Stimulated activated CD4-positive, alpha-beta T cell treated with anti-CD3 and anti-CD28 coated beads, TNF-alpha, amount 100 ng/mL, for 4 hours (primary cell): ENCODE measurements at regions not wholly inside any gene's neighbourhood (a gene's known extent, or its start where the extent isn't known, plus 50 kb on each side); places are given as distances from the start of the nearest gene placed in this dataset.
"Not testable (repeated sequence)": the region's sequence is repeated elsewhere in the genome, so short reads cannot be mapped to it uniquely, and the experiment has no call there.

ENCODE experiments used
- DNase-seq, 3 experiments: peaks; one replicate each; pipeline ENCODE4 v3.0.0-alpha.2; 2020; ENCODE audit warnings: low read depth in 3 of 3

DNA sequence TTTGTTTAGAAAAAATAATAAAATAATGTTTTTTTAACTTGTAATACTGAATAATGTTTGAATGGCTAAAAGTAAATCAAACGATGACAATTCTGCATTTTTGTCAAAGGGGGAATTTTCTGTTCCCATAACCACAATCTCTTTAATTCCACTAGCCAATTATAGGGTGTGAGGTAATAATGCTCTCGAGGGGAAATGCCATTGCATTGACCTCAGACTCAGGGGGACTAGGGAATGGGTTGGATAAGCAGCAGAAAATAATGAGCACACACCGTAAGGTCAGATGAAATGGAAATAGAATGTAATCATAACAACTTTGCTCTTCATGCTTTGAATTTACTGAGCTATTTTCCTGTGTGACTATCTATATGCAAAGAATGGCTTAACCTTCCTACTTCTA, 584.7 kb downstream of the RFPL4B start:
- DNase-seq: no peak

DNA sequence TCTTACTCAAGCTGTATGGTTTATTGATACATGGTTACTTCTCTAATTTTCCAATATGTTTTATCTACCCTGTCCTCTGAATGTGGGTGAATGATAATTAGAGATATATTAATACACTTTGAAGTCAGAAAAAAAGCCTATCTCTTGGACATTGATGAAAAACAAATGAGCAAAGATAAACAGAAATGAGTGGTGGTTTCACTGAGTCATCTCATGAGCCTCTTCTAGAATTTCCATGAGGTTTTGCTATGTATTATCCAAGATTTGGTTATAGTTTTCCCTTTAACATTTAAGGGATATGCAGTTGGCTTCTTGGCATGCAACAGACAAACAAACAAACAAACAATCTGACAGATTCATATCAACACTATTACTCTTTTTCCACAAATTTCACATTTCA, 586.8 kb downstream of the RFPL4B start:
- no peak for DNase-seq

DNA sequence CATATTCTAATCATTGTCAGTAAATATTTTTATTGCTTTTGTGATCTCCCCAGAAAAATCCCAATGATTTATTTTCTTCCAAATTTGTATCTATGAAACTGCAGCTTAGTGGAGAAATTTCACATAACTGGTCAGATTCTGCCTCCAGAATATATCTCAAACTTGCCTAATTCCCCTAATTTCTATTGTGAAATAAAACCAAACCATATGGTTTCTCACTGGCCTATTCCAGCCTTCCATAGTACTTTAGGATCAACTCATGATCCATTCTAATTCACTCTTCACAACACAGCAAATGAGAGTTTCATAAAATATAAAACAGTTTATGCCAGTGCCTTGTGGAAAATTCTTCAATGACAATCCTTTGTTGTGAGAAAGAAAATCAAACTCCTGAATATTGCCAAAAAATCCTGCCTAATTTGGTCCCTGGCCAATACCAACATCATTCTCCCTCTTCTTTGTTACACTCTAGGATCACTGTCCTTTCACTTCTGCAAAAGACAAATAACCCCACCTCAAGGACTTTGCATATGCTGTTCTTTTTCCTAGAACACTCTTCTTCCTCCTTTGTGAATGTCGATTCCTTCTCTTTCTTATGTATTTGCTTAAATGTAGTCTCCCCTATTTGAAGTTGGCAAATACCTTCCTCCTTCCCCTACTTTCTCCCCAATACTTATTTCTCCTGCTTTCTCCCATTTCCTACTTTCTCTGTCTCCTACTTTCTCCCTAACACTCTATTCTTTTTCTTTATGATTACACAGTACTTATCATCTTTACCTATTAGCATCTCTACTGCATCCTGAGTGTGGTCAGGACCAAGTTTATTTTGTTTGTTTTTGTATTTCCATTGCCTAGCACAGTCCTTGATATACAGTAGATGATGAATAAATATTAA, 587.5 kb downstream of the RFPL4B start:
- DNase-seq: no peak

DNA sequence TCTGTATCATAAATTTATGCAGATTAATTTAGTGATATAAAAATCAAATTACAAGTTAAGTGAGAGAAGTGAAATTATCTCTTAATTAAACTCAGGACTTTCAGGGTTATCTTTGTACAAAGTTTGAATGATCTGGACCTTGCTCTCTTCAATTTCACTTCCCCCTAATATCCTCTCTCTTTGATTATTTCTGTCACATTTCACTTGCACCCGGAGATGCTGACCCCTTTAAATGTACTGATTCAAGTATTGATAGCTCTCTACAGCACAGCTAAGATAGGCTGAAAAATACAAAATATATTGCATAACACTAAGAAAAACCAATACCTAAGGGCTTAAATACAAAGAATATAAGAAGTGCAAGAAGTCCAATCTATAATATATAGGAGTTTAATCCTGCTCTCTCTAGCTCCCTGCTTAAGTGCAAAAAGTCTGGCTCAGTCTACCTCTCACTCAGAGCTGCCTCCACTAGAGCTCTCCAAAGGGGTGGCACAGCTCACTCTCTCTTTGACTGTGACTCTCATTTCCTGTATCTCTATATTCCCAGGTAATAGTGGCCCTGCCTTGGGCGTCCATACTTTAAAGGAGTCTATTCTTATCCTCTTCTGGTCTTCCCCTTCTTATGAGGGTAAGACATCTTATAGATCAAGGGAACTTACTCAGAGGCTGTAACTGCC, 588.4 kb downstream of the RFPL4B start:
- no peak for DNase-seq

DNA sequence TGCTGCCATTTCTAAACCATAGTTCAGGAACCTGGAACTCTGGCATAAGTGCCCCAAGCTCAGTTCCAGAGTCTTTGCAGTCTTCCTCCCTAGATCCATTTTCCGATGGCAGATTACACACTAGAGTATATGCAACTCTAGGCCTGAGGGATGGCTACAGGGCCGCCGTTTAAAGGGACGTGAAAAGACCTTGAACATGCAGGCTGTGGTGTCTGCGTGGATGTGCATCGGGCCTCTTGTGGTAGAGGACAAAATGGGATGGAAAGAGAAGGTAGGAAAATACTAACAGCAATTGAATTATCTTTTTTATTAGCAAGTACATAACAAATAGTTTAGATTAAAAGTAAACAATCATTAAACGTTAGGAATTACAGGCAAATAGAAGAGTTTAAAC, 588.9 kb downstream of the RFPL4B start:
- DNase-seq: no peak

DNA sequence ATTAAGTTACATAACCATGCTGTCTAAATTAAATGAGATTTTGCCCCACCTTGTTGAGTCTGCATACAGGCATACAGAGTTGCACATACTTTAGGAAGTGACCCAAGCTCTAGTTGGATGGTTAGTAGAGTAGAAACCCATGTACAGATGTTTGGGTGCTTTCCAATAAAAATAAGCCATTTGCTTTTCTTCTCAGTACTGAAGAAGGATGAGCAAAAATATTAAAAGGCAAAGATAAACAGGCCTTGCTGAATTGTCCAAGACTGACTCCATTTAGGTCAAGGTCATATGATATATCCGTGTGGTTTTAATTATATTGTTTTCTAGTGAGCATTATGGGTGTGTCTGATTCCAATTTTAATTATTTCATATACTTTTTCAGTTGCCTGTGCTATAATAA, 589.4 kb downstream of the RFPL4B start:
- DNase-seq: no peak

DNA sequence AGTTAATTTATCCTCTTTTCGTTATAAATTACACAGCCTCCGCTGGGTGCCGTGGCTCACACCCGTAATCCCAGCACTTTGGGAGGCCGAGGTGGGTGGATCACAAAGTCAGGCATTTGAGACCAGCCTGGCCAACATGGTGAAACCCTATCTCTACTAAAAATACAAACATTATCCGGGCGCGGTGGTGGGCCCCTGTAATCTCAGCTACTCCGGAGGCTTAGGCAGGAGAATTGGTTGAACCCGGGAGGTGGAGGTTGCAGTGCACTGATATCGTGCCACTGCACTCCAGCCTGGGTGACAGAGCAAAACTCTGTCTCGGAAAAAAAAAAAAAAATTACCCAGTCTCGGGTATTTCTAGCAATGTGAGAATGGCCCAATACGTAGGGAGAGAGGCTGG, 590.6 kb downstream of the RFPL4B start:
- not testable (repeated sequence) for DNase-seq

DNA sequence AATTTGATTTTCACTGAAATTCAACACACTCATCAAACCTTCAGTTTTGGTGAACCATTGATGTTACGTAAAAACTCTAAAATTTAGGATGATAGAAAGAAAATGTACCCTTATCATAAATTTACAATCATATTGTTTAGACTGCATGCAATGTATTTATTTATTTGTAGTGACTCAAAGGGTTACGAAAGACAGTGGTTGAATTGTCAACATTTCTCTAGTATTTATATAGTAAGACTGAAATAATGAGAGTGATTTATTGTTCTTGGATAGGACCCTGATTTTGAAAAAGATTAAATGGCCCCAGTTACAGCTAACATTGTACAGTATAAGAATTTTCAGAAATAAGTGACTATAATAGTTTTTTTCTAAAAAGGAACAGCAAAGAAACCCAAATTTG, 591.5 kb downstream of the RFPL4B start:
- DNase-seq: no peak

DNA sequence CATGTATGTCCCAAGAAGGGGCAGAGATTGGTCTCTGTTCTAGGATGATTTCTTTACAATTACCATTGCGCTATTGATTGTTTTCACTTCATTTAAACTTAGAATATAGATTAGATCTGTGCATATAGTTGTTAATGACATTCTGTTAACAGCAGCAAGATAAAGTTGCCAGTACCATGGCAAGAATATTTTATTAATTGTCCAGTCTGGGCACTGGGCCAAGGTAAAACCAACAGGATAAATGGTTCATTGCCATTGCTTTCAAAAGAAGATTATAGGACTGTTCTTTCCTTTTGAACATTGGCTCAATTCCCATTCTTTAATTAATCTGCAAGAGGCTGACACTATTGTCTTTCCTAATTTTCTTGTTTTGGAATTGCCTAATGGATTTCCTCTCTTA, 592.4 kb downstream of the RFPL4B start:
- DNase-seq: no peak

DNA sequence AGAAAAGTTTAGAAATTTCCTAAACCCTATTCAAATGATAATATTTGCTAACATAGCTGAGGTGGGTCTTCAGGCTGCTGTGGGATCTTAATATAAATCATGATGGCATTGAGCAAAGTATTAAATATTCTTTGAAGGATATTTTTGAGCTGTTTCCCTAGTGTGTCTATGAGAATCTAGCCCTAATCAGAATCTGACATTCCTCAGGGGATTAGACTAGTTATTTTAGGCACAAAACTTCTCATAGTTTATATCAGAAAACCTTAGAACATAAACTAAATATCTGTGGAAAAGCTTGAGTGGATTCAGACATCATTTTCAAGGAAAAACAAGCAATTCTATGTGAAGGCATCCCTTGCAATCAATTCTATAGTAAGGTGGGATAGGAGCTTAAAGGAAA, 594.5 kb downstream of the RFPL4B start:
- no peak for DNase-seq

DNA sequence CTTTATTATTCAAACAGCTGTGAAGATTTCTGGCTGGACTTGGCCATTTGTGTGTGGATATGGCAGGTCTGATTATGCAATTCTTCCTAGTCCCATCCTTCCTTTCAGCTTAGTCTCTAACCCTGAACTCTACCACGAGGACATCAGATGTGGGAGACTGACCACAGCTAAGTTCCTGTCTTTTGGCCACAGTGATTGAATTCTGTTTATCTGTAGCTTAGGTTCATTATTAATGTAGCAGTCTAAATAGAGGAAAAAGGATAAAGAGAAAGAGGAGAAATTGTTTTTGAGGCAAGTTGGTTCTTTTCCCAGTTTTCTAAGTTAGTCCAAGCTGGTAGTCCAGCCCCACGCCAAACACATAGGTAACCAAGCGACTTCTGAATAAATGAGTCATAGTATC, 598.9 kb downstream of the RFPL4B start:
- DNase-seq: no peak

DNA sequence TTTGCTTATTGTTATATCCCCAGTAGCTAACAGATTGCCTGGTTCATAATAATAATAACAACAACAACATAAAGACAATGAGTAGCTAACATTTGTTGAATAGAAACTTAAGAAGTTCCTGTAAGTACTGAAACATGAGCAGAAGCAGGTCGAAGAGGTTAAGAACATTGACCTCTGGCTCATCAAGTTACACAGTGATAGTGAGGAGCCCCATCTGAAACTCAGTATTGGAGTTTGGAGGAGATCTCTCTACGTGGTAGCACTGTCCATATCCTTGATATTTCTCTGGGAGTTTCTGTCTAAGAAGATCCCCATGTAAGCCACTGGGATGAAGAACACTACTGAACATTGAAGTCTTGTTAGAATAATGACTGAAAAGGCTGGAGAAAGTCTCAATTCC, 600.4 kb downstream of the RFPL4B start:
- no peak for DNase-seq

DNA sequence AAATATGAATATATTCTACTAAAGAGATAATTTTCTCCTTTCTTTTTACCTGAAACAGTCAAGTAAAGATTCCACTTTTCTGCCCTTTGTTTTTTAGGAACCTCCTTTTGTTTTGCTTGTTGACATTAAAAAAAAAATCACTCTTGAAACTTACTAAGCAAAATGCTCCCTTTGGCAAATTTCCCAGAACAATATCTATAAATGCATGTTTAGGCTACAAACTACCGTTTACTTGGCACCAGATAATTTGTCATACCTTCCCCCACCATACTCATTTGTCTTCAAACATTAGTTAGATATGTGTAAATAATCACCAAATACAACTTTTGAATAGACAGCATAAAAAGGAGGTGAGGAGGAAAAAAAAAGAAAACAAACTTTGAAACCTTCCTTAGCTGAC, 604.7 kb downstream of the RFPL4B start:
- no peak for DNase-seq

DNA sequence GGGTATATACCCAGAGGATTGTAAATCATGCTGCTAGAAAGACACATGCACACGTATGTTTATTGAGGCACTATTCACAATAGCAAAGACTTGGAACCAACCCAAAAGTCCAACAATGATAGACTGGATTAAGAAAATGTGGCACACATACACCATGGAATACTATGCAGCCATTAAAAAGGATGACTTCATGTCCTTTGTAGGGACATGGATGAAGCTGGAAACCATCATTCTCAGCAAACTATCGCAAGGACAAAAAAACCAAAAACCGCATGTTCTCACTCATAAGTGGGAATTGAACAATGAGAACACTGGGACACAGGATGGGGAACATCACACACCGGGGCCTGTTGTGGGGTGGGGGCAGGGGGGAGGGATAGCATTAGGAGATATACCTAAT, 608.6 kb downstream of the RFPL4B start:
- DNase-seq: not testable (repeated sequence)

DNA sequence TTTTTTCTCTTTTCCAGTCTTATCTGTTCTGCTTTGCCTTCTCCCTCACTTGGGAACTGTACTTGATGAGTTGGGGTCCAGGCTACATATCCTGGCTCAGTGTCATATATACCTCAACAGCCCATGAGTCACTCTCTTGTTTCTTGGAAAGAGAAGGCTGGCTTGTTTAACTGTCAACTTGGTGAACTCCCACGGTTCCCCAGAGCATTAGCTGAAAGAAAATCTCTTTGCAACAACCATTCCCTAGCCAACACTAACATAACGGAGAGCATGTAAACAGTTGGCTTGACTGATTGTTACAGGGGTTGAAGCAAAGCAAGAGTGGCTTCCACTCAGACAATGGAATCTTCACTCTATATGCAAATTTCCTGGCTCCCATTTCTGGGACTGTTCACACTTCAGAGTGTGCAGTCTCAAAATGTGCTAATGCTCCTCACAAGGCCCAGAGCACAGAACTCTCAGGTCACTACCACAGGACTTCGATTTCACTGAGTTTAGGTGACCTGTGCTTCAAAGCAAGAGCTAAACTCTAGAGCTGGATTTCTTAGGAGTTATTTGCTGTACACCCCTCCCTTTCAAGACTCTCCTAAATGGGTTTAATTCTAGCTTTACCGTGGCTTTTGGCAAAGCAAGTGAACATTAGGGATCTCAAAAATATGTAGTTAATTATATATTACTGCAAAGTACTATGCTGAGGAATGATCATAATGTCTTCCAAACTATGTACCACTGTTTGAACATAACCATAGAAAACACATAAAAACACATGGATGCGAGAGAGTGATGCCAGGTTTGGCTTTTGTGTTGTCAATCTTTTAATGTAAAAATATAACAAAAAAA, 609.8 kb downstream of the RFPL4B start:
- no peak for DNase-seq

DNA sequence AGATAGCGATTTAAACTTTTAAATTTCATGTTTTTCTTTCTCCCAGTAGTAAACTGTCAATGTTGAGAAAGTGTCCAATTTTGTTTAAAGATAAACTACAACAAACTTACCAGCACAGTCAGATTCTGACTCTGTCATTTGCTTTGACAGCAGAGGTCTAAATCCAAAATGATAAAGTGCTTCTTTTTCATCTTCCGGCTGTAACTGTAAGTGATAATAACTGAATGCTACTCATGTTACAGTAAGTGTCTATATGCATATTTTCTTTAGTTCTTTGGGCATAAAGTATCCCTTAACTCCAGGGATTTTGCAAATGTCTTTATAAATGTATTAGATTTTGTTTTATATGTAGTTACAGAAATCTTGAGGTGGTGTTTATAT, 610.4 kb downstream of the RFPL4B start:
- no peak for DNase-seq

DNA sequence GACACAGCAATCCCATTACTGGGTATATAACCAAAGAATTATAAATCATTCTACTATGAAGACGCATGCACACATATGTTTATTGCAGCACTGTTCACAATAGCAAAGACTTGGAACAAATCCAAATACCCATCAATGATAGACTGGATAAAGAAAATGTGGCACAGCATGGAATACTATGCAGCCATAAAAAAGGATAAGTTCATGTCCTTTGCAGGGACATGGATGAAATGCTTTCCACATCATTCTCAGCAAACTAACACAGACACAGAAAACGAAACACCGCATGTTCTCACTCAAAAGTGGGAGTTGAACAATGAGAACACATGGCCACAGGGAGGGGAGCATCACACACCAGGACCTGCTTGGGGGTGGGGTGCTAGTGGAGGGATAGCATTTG, 613.0 kb downstream of the RFPL4B start:
- DNase-seq: not testable (repeated sequence)

DNA sequence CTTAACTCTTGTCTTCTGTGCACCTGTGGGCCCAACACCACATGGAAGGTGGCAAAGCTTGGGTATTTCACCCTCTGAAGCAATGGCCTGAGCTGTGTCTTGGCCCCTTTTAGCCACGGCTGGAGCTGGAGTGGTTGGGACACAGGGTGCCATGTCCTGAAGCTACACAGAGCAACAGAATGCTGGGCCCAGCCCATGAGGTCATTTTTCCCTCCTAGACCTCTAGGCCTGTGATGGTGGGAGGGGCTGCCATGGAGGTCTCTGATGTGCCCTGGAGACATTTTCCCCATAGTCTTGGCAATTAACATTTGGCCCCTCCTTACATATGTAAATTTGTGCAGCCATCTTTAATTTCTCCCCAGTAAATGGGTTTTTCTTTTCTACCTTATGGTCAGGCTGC, 620.8 kb downstream of the RFPL4B start:
- no peak for DNase-seq

DNA sequence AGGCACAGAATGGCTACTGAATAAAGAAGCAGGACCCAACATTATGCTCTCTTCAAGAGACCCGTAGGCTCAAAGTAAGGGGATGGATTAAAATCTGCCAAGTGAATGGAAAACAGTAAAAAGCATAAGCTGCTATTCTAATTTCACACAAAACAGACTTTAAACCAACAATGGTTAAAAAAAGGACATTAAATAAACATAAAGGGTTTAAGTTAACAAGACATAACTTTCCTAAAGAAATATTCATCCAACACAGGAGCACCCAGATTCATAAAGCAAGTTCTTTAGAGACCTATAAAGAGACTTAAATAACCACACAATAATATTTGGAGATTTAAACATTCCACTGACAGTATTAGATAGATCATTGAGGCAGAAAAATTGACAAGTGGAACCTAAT, 624.5 kb downstream of the RFPL4B start:
- DNase-seq: no peak

DNA sequence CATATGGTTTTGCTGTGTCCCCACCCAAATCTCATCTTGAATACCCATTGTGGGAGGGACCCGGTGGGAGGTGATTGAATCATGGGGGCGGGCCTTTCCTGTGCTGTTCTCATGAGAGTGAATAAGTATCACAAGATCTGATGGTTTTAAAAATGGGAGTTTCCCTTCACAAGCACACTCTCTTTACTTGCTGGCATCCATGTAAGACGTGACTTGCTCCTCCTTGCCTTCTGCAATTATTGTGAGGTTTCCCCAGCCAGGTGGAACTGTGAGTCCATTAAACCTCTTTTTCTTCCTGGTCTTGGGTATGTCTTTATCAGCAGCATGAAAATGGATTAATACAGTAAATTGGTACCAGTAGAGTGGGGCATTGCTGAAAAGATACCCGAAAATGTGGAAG, 627.8 kb downstream of the RFPL4B start:
- DNase-seq: not testable (repeated sequence)

DNA sequence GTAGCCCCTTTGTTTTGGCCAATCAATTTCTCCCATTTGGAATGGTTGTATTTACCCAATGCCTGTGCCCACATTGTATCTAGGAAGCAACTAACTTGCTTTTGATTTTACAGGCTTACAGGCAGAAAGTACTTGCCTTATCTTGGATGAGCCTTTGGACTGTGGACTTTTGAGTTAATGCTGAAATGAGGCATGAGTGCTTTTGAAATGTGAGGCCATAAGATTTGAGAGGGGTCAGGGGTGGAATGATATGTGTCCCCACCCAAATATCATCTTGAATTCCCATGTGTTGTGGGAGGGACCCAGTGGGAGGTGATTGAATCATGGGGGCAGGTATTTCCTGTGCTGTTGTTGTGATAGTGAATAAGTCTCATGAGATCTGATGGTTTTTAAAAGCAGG, 629.4 kb downstream of the RFPL4B start:
- DNase-seq: not testable (repeated sequence)

DNA sequence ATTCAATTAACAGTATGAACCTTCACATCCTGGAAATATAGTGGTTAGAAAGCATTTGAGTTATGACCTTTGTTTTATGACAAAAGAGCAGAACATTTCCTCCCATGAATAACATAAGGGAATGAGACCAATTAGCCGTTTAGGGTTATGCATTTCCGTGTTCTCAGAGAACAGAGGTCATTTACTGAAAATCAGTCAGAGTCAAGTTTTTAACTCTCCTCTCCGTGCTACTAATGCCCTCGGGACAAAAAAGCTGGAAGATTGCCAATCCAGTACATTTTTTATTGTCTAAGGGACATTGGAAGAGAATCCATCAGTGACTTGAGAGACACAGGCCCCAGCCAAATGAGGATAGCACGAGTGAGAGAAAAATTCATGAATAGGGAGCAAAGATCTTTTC, 632.7 kb downstream of the RFPL4B start:
- DNase-seq: no peak

DNA sequence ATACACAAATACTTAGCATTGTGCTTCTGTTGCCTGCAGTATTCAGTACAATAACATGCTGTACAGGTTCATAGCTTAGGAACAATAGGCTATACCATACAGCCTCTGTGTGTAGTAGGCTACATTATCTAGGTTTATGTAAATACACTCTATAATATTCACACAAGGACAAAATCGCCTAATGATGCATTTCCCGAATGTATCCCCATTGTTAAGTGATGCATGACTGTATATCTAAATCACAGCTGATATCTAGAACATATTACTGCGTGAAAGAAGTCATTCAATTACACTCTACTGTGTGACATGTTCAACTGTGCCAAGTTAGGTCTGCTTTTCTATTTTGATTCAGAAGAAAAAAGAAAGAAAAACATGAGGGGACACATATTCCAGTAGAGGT, 633.5 kb downstream of the RFPL4B start:
- DNase-seq: no peak
